ENCODE measurements at regions not wholly inside any gene's neighbourhood (a gene's known extent, or its start where the extent isn't known, plus 50 kb on each side); places are given as distances from the start of the nearest gene placed in this dataset.

GRCh38 chr7:119252962-119253361 lies 1020.0 kb upstream of the KCND2 start:
- no peak for TF ChIP-seq RARB (CRISPR knock-in tag; IDR thresholded peaks at IDR 0.05)
- TF ChIP-seq, protein P1, sequence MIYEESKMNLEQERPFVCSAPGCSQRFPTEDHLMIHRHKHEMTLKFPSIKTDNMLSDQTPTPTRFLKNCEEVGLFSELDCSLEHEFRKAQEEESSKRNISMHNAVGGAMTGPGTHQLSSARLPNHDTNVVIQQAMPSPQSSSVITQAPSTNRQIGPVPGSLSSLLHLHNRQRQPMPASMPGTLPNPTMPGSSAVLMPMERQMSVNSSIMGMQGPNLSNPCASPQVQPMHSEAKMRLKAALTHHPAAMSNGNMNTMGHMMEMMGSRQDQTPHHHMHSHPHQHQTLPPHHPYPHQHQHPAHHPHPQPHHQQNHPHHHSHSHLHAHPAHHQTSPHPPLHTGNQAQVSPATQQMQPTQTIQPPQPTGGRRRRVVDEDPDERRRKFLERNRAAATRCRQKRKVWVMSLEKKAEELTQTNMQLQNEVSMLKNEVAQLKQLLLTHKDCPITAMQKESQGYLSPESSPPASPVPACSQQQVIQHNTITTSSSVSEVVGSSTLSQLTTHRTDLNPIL (CRISPR knock-in tag; IDR thresholded peaks at IDR 0.05; ENCODE audit: low read depth): no peak
- TF ChIP-seq, protein P2, sequence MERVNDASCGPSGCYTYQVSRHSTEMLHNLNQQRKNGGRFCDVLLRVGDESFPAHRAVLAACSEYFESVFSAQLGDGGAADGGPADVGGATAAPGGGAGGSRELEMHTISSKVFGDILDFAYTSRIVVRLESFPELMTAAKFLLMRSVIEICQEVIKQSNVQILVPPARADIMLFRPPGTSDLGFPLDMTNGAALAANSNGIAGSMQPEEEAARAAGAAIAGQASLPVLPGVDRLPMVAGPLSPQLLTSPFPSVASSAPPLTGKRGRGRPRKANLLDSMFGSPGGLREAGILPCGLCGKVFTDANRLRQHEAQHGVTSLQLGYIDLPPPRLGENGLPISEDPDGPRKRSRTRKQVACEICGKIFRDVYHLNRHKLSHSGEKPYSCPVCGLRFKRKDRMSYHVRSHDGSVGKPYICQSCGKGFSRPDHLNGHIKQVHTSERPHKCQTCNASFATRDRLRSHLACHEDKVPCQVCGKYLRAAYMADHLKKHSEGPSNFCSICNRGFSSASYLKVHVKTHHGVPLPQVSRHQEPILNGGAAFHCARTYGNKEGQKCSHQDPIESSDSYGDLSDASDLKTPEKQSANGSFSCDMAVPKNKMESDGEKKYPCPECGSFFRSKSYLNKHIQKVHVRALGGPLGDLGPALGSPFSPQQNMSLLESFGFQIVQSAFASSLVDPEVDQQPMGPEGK (CRISPR knock-in tag; IDR thresholded peaks at IDR 0.05; ENCODE audit: borderline replicate concordance): no peak
- TF ChIP-seq ZFP30 (CRISPR knock-in tag; IDR thresholded peaks at IDR 0.05): no peak
- no peak for TF ChIP-seq CSDC2 (CRISPR knock-in tag; IDR thresholded peaks at IDR 0.05)
- no peak for TF ChIP-seq BACH2 (CRISPR knock-in tag; IDR thresholded peaks at IDR 0.05; ENCODE audit: borderline replicate concordance)
- no peak for TF ChIP-seq ARNTL (CRISPR knock-in tag; IDR thresholded peaks at IDR 0.05; ENCODE audit: borderline replicate concordance, low read depth)
- no peak for TF ChIP-seq ZFP3 (CRISPR knock-in tag; IDR thresholded peaks at IDR 0.05)
- TF ChIP-seq ESRRG (CRISPR knock-in tag; IDR thresholded peaks at IDR 0.05): no peak

Data from SK-N-SH treated with all-trans-retinoic acid at 6 μM for 48 hours (cell line).